Myocyte (in vitro differentiated cells): ENCODE measurements at regions not wholly inside any gene's neighbourhood (a gene's known extent, or its start where the extent isn't known, plus 50 kb on each side); places are given as distances from the start of the nearest gene placed in this dataset.

Source experiments
- DNase-seq: peaks from one replicate; pipeline ENCODE4 v3.0.0-alpha.2; 2012; ENCODE audit warnings: low read depth

- peak; percentile 94 for DNase-seq
Observed at GRCh38 chr9:108162664-108163063, 673.1 kb upstream of the KLF4 start.

GRCh38 chr9:108161503-108161902 is 671.9 kb upstream of the KLF4 start:
- no peak for DNase-seq

- no peak for DNase-seq
Observed at GRCh38 chr9:108160706-108161355, 671.3 kb upstream of the KLF4 start.

- no peak for DNase-seq
Observed at GRCh38 chr9:108160039-108160438, 670.5 kb upstream of the KLF4 start.

- no peak for DNase-seq
Observed at GRCh38 chr9:108158236-108158995, 668.8 kb upstream of the KLF4 start.

GRCh38 chr9:108156270-108156998 is 666.9 kb upstream of the KLF4 start:
- DNase-seq: peak; percentile 34

GRCh38 chr9:108153416-108153815 is 663.8 kb upstream of the KLF4 start:
- DNase-seq: no peak

GRCh38 chr9:108150736-108151586 is 661.4 kb upstream of the KLF4 start:
- DNase-seq: peak; percentile 33

- DNase-seq: no peak
Observed at GRCh38 chr9:108149326-108149725, 659.8 kb upstream of the KLF4 start.

- DNase-seq: peak; percentile 50
Observed at GRCh38 chr9:108142504-108143201, 653.1 kb upstream of the KLF4 start.

GRCh38 chr9:108142142-108142503 is 652.6 kb upstream of the KLF4 start:
- no peak for DNase-seq

GRCh38 chr9:108139900-108140299 is 650.3 kb upstream of the KLF4 start:
- DNase-seq: no peak

GRCh38 chr9:108138516-108138915 is 648.9 kb upstream of the KLF4 start:
- no peak for DNase-seq

GRCh38 chr9:108136656-108137055 is 647.1 kb upstream of the KLF4 start:
- peak; percentile 53 for DNase-seq

- no peak for DNase-seq
Observed at GRCh38 chr9:108134486-108135128, 645.0 kb upstream of the KLF4 start.

GRCh38 chr9:108133680-108134079 is 644.1 kb upstream of the KLF4 start:
- DNase-seq: no peak

GRCh38 chr9:108133101-108133500 is 643.5 kb upstream of the KLF4 start:
- no peak for DNase-seq

GRCh38 chr9:108130905-108131304 is 641.3 kb upstream of the KLF4 start:
- no peak for DNase-seq

GRCh38 chr9:108125625-108126024 is 636.1 kb upstream of the KLF4 start:
- no peak for DNase-seq

- DNase-seq: no peak
Observed at GRCh38 chr9:108119530-108120113, 630.1 kb upstream of the KLF4 start.
